Right lobe of liver (tissue), 4 donors: ENCODE measurements at regions not wholly inside any gene's neighbourhood (a gene's known extent, or its start where the extent isn't known, plus 50 kb on each side); places are given as distances from the start of the nearest gene placed in this dataset.

ENCODE experiments used
- CTCF ChIP-seq, 4 donors: fragments of 200-600 bp in 3 of 4; fragments of 450-650 bp in 1 of 4; IDR thresholded peaks; one replicate each; pipeline versions ENCODE4 v1.5.1 to v1.8.0; 2016 to 2022; ENCODE audit warnings: antibody characterized with exemption in 4 of 4, mild to moderate bottlenecking in 2 of 4
- POLR2A ChIP-seq: fragments of 450-650 bp; IDR thresholded peaks from one replicate; pipeline ENCODE4 v1.6.1; 2017; ENCODE audit warnings: antibody characterized with exemption, mild to moderate bottlenecking
- donor health status: DM: no; HTN: no; CAD: no.
- donor health status: DM: no; HTN: no; CAD: no.
- donor health status: DM: no; HTN: yes; CAD: no.

GRCh38 chr21:28127175-28127785 lies 865.4 kb downstream of the LTN1 start:
- TF ChIP-seq CTCF (IDR thresholded peaks at IDR 0.05) (no peak), POLR2A (no peak)
